GM20000 (cell line): ENCODE measurements at regions not wholly inside any gene's neighbourhood (a gene's known extent, or its start where the extent isn't known, plus 50 kb on each side); places are given as distances from the start of the nearest gene placed in this dataset.

ENCODE experiments used
- DNase-seq: peaks from one replicate; pipeline ENCODE4 v3.0.0; 2012; ENCODE audit warnings: low spot score
- TF ChIP-seq, protein P1 (sequence below): IDR thresholded peaks from 2 replicates; pipeline ENCODE4 v1.5.1; 2012; ENCODE audit warnings: mild to moderate bottlenecking, control low read depth; ENCODE audit errors: extremely low read depth, missing control alignments

DNA sequence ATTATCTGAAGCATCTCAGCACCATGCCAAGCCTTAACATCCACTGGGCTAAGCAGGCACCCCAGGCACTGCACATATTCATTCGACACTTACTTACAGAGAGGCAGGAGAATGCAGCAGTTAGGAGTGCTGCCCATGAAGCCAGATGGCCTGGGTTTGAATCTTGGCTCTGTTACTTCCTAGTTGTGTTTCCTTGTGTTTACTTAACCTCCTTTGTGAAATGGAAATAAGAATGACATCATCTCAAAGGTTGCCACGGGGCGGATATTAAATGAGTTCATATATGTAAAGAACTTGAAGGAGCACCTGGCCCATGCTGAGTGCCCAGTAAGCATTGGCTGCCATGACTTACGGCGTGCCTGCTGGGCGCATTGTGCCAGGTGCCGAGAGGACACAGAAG is 565.2 kb downstream of the CDK5RAP2 start:
- TF ChIP-seq, protein P1, sequence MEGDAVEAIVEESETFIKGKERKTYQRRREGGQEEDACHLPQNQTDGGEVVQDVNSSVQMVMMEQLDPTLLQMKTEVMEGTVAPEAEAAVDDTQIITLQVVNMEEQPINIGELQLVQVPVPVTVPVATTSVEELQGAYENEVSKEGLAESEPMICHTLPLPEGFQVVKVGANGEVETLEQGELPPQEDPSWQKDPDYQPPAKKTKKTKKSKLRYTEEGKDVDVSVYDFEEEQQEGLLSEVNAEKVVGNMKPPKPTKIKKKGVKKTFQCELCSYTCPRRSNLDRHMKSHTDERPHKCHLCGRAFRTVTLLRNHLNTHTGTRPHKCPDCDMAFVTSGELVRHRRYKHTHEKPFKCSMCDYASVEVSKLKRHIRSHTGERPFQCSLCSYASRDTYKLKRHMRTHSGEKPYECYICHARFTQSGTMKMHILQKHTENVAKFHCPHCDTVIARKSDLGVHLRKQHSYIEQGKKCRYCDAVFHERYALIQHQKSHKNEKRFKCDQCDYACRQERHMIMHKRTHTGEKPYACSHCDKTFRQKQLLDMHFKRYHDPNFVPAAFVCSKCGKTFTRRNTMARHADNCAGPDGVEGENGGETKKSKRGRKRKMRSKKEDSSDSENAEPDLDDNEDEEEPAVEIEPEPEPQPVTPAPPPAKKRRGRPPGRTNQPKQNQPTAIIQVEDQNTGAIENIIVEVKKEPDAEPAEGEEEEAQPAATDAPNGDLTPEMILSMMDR, result no peak
- DNase-seq, result no peak

DNA sequence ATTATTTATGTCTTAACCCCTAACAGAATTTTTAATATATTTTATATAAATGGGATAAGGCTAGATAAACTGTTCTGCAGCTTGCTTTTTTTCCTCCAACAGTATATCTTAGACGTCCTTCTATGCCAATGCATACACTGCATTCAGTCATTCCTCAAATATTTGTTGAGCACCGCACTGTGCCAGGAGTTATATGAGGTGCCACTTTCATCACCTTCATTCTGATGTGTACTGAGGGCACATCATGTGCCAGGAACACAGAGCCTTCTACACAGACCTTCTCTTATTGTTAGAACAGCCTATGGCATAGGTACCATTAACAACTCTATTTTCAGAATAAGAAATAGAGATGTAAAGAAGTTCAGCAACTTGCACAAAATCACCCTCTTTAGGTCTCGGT is 570.1 kb downstream of the CDK5RAP2 start:
- TF ChIP-seq, protein P1, result no peak
- no peak for DNase-seq

DNA sequence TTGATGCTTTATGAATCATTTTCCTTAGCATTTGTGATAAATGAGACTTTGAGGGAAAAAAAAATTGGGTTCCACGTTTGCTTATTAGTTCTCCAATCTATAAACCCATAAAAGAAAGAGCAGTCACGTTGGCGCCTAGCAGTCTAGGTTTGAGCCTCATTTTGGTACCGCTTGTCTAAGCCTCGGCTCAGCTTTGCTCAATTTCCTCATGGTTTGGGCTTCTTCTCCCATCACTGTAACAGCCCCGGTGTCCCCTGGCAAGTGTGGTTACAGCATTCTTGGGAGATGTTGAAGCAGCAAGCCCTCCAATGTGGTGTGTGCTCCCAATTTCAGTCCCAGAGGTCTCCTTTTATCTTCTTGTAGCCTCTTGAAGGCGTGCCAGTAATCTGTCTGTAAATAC is 578.4 kb downstream of the CDK5RAP2 start:
- TF ChIP-seq, protein P1, result no peak
- DNase-seq, result no peak

DNA sequence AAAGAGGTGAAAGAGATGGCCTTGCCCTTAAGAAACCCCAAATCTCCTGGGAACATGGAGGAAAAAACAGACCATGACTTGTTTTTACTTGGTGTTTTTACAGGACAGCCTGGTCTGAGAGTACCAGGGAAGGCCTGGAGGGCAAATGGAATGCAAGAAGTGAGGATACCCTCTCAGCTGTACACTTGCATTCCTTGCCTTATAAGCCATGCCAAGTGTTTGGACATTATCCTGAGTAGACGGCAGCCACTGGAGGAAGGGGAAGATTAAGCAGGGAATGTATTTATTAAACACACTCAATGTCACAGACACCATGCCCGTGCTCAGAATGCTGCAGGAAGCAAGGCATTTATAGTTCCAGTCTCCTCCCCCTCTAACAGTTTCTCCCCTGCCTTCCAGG is 581.4 kb downstream of the CDK5RAP2 start:
- no peak for DNase-seq
- TF ChIP-seq, protein P1, result no peak

DNA sequence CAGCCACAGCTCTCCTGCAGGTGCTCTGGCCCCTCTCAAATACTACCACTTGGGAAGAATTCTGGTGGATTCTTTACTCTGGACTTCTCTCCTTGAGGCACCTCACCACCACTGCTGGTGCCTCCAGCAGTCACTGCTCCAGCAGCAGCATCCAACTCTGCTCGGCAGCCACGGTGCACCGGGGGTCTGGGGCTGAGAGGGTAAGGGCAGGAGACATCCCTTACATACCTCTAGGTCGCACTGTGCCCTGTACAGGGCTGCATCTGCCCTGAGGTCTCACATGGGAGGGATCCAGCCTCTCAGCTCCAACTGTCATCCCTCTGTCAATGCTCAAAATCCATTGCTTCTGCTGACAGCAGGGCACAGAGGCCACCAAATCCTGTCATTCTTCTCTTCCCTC is 588.2 kb downstream of the CDK5RAP2 start:
- DNase-seq, result no peak
- TF ChIP-seq, protein P1, result no peak

DNA sequence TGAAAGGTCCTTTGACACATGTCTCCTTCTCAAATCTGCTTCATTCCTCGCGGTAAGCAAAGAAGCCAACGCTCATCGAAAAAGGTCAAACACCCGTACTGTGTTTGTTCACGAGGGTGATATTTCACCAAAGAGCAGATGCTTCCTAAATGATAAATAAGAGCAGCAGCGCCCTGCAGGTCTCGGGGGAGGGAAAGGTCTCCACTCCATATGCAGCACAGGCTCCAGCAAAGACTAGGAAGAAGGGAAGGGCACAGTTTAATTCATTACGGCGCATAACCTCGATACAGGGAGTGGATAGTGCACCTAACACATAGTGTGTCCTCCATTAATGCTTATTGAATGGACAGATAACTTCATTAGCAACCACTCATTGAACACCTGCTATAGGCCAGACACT is 593.3 kb downstream of the CDK5RAP2 start:
- TF ChIP-seq, protein P1, result no peak
- no peak for DNase-seq

DNA sequence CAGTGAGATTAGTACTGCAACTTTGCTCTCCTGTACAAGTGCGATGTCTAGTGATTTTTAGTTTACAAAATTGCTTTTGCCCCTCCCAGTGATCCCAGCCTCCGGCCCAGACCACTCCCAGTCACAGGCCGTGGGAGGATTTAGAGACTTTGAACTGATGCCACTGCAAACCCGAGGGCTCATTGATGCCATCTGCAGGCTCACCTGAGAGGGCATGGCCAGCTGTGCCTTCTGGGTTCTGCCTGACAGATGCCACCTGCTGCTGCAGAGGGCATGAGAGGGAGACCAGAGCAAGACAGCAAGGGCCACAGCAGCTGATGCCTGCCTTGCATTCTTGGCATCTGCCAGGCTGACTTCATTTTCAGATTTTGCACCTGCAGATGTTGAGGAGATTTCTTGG is 593.8 kb downstream of the CDK5RAP2 start:
- TF ChIP-seq, protein P1, result no peak
- DNase-seq, result no peak
